ENCODE measurements at regions not wholly inside any gene's neighbourhood (a gene's known extent, or its start where the extent isn't known, plus 50 kb on each side); places are given as distances from the start of the nearest gene placed in this dataset.

GRCh38 chr9:107949061-107949460 is 459.5 kb upstream of the KLF4 start:
- DNase-seq (ENCODE audit: low spot score), result no peak
- no peaks in the 10 kb centered on the region for H3K36me3 ChIP-seq (ENCODE audit: low read depth)
- H3K27ac ChIP-seq (ENCODE audit: poor library complexity, severe bottlenecking), result no peak overlapping the region
- no peak overlapping the region for H3K4me3 ChIP-seq (ENCODE audit: severe bottlenecking)
- ATAC-seq (ENCODE audit: low read depth), result no peak
- H3K9me3 ChIP-seq (ENCODE audit: severe bottlenecking), result no peaks in the 10 kb centered on the region
- TF ChIP-seq CTCF (IDR thresholded peaks at IDR 0.05; ENCODE audit: poor library complexity, severe bottlenecking), result no peak
- H3K4me1 ChIP-seq (ENCODE audit: insufficient read depth, poor library complexity, severe bottlenecking), result no peaks in the 10 kb centered on the region
- H3K27me3 ChIP-seq (ENCODE audit: insufficient read depth, poor library complexity, severe bottlenecking), result no peaks in the 10 kb centered on the region

GRCh38 chr9:107948601-107949000 is 459.0 kb upstream of the KLF4 start:
- TF ChIP-seq CTCF (IDR thresholded peaks at IDR 0.05; ENCODE audit: poor library complexity, severe bottlenecking), result no peak
- ATAC-seq (ENCODE audit: low read depth), result no peak

GRCh38 chr9:107948086-107948485 is 458.5 kb upstream of the KLF4 start:
- no peak for TF ChIP-seq CTCF (IDR thresholded peaks at IDR 0.05; ENCODE audit: poor library complexity, severe bottlenecking)
- Histone ChIP-seq H3K27ac (ENCODE audit: poor library complexity, severe bottlenecking) (no peak overlapping the region), H3K9me3 (ENCODE audit: severe bottlenecking) (no peaks in the 10 kb centered on the region), H3K4me1 (ENCODE audit: insufficient read depth, poor library complexity, severe bottlenecking) (no peaks in the 10 kb centered on the region), H3K36me3 (ENCODE audit: low read depth) (no peaks in the 10 kb centered on the region), H3K4me3 (ENCODE audit: severe bottlenecking) (no peak overlapping the region), H3K27me3 (ENCODE audit: insufficient read depth, poor library complexity, severe bottlenecking) (no peaks in the 10 kb centered on the region)
- ATAC-seq (ENCODE audit: low read depth) (no peak), DNase-seq (ENCODE audit: low spot score) (no peak)

More at GRCh38 chr9:107948601-107949000, 459.0 kb upstream of the KLF4 start:
- H3K4me3 ChIP-seq (ENCODE audit: severe bottlenecking), result no peak overlapping the region
- no peaks in the 10 kb centered on the region for H3K27me3 ChIP-seq (ENCODE audit: insufficient read depth, poor library complexity, severe bottlenecking)
- no peaks in the 10 kb centered on the region for H3K4me1 ChIP-seq (ENCODE audit: insufficient read depth, poor library complexity, severe bottlenecking)
- no peak overlapping the region for H3K27ac ChIP-seq (ENCODE audit: poor library complexity, severe bottlenecking)
- no peak for DNase-seq (ENCODE audit: low spot score)
- no peaks in the 10 kb centered on the region for H3K9me3 ChIP-seq (ENCODE audit: severe bottlenecking)
- H3K36me3 ChIP-seq (ENCODE audit: low read depth), result no peaks in the 10 kb centered on the region

- H3K36me3 ChIP-seq (ENCODE audit: low read depth), result no peaks in the 10 kb centered on the region
- H3K27ac ChIP-seq (ENCODE audit: poor library complexity, severe bottlenecking), result no peak overlapping the region
- ATAC-seq (ENCODE audit: low read depth) (no peak), DNase-seq (ENCODE audit: low spot score) (no peak)
- H3K27me3 ChIP-seq (ENCODE audit: insufficient read depth, poor library complexity, severe bottlenecking), result no peaks in the 10 kb centered on the region
- no peak for TF ChIP-seq CTCF (IDR thresholded peaks at IDR 0.05; ENCODE audit: poor library complexity, severe bottlenecking)
- H3K4me3 ChIP-seq (ENCODE audit: severe bottlenecking), result no peak overlapping the region
- H3K4me1 ChIP-seq (ENCODE audit: insufficient read depth, poor library complexity, severe bottlenecking), result no peaks in the 10 kb centered on the region
- no peaks in the 10 kb centered on the region for H3K9me3 ChIP-seq (ENCODE audit: severe bottlenecking)
Measured at GRCh38 chr9:107946364-107947141, 457.0 kb upstream of the KLF4 start.

GRCh38 chr9:107945961-107946360 is 456.4 kb upstream of the KLF4 start:
- ATAC-seq (ENCODE audit: low read depth), result no peak
- Histone ChIP-seq H3K4me1 (ENCODE audit: insufficient read depth, poor library complexity, severe bottlenecking) (no peaks in the 10 kb centered on the region), H3K27ac (ENCODE audit: poor library complexity, severe bottlenecking) (no peak overlapping the region), H3K9me3 (ENCODE audit: severe bottlenecking) (no peaks in the 10 kb centered on the region), H3K36me3 (ENCODE audit: low read depth) (no peaks in the 10 kb centered on the region), H3K4me3 (ENCODE audit: severe bottlenecking) (no peak overlapping the region), H3K27me3 (ENCODE audit: insufficient read depth, poor library complexity, severe bottlenecking) (no peaks in the 10 kb centered on the region)
- TF ChIP-seq CTCF (IDR thresholded peaks at IDR 0.05; ENCODE audit: poor library complexity, severe bottlenecking), result no peak
- DNase-seq (ENCODE audit: low spot score), result no peak

All from RWPE2 (cell line).